ENCODE measurements at regions not wholly inside any gene's neighbourhood (a gene's known extent, or its start where the extent isn't known, plus 50 kb on each side); places are given as distances from the start of the nearest gene placed in this dataset.

GRCh38 chr3:8387571-8387970 lies 114.1 kb upstream of the LMCD1 start:
- H3K4me3 ChIP-seq (ENCODE audit: low read depth, low read length): no peak overlapping the region
- no peak for DNase-seq (ENCODE audit: low read depth)
- TF ChIP-seq, protein P1, sequence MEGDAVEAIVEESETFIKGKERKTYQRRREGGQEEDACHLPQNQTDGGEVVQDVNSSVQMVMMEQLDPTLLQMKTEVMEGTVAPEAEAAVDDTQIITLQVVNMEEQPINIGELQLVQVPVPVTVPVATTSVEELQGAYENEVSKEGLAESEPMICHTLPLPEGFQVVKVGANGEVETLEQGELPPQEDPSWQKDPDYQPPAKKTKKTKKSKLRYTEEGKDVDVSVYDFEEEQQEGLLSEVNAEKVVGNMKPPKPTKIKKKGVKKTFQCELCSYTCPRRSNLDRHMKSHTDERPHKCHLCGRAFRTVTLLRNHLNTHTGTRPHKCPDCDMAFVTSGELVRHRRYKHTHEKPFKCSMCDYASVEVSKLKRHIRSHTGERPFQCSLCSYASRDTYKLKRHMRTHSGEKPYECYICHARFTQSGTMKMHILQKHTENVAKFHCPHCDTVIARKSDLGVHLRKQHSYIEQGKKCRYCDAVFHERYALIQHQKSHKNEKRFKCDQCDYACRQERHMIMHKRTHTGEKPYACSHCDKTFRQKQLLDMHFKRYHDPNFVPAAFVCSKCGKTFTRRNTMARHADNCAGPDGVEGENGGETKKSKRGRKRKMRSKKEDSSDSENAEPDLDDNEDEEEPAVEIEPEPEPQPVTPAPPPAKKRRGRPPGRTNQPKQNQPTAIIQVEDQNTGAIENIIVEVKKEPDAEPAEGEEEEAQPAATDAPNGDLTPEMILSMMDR (IDR thresholded peaks at IDR 0.05; ENCODE audit: low read depth, low read length): no peak
- no peak for TF ChIP-seq POLR2A (IDR thresholded peaks at IDR 0.05; ENCODE audit: extremely low read depth, insufficient read length)
- TF ChIP-seq, protein P2, sequence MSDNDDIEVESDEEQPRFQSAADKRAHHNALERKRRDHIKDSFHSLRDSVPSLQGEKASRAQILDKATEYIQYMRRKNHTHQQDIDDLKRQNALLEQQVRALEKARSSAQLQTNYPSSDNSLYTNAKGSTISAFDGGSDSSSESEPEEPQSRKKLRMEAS (IDR thresholded peaks at IDR 0.05; ENCODE audit: low read depth, low read length): no peak
- no peak for TF ChIP-seq MYC (IDR thresholded peaks at IDR 0.05; ENCODE audit: low read depth, low read length)

- no peak overlapping the region for H3K4me3 ChIP-seq (ENCODE audit: low read depth, low read length)
- TF ChIP-seq, protein P1 (IDR thresholded peaks at IDR 0.05; ENCODE audit: low read depth, low read length): no peak
- no peak for TF ChIP-seq POLR2A (IDR thresholded peaks at IDR 0.05; ENCODE audit: extremely low read depth, insufficient read length)
- TF ChIP-seq, protein P2 (IDR thresholded peaks at IDR 0.05; ENCODE audit: low read depth, low read length): no peak
- no peak for TF ChIP-seq MYC (IDR thresholded peaks at IDR 0.05; ENCODE audit: low read depth, low read length)
- DNase-seq (ENCODE audit: low read depth): no peak
Observed at GRCh38 chr3:8399686-8400085, 101.9 kb upstream of the LMCD1 start.

- TF ChIP-seq, protein P2 (IDR thresholded peaks at IDR 0.05; ENCODE audit: low read depth, low read length): no peak
- TF ChIP-seq MYC (IDR thresholded peaks at IDR 0.05; ENCODE audit: low read depth, low read length) (no peak), POLR2A (IDR thresholded peaks at IDR 0.05; ENCODE audit: extremely low read depth, insufficient read length) (no peak)
- TF ChIP-seq, protein P1 (IDR thresholded peaks at IDR 0.05; ENCODE audit: low read depth, low read length): no peak
- DNase-seq (ENCODE audit: low read depth): no peak
- no peak overlapping the region for H3K4me3 ChIP-seq (ENCODE audit: low read depth, low read length)
Observed at GRCh38 chr3:8400911-8401310, 100.7 kb upstream of the LMCD1 start.

DNA sequence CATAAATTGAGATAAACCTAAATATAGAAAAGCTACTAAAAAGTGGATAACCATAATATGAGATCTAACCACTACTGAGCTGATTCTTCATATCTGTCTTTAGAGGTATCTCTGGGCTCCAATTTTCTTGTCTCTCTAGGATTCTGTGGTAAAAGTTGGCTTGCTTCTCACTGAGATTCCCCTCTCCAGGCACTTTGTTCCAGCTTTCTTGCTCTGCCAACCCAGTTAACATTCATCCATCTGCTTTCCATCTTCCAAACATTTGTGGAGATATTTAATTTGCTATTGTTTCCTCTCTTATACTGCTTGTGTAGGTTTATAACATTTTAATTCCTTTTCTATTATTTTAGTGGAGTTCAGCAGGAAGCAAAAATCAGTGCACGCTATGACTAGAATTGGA lies 97.6 kb upstream of the LMCD1 start:
- TF ChIP-seq POLR2A (IDR thresholded peaks at IDR 0.05; ENCODE audit: extremely low read depth, insufficient read length): no peak
- TF ChIP-seq, protein P1 (IDR thresholded peaks at IDR 0.05; ENCODE audit: low read depth, low read length): no peak
- no peak for TF ChIP-seq MYC (IDR thresholded peaks at IDR 0.05; ENCODE audit: low read depth, low read length)
- TF ChIP-seq, protein P2 (IDR thresholded peaks at IDR 0.05; ENCODE audit: low read depth, low read length): no peak
- DNase-seq (ENCODE audit: low read depth): no peak
- H3K4me3 ChIP-seq (ENCODE audit: low read depth, low read length): no peak overlapping the region

DNA sequence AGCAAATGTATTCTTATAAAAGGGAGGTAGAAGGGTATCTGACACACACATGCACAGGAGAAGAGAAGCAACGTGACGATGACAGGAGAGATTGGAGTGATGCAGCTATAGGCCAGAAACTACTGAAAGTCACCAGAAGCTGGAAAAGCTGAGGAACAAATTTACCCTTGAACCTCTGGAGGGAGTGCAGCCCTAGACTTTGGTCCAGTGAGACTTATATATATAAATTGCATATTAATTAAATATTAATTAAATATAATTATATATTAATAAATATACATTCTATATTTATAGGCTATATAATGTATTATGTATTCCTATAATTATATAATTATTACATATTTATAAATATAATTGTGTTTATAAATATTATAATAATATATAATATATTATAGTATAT lies 96.5 kb upstream of the LMCD1 start:
- TF ChIP-seq, protein P1 (IDR thresholded peaks at IDR 0.05; ENCODE audit: low read depth, low read length): no peak
- no peak for TF ChIP-seq MYC (IDR thresholded peaks at IDR 0.05; ENCODE audit: low read depth, low read length)
- no peak for TF ChIP-seq POLR2A (IDR thresholded peaks at IDR 0.05; ENCODE audit: extremely low read depth, insufficient read length)
- TF ChIP-seq, protein P2 (IDR thresholded peaks at IDR 0.05; ENCODE audit: low read depth, low read length): no peak
- DNase-seq (ENCODE audit: low read depth): no peak
- H3K4me3 ChIP-seq (ENCODE audit: low read depth, low read length): no peak overlapping the region

- DNase-seq (ENCODE audit: low read depth): no peak
- TF ChIP-seq, protein P2 (IDR thresholded peaks at IDR 0.05; ENCODE audit: low read depth, low read length): no peak
- no peak for TF ChIP-seq POLR2A (IDR thresholded peaks at IDR 0.05; ENCODE audit: extremely low read depth, insufficient read length)
- TF ChIP-seq, protein P1 (IDR thresholded peaks at IDR 0.05; ENCODE audit: low read depth, low read length): no peak
- TF ChIP-seq MYC (IDR thresholded peaks at IDR 0.05; ENCODE audit: low read depth, low read length): no peak
- H3K4me3 ChIP-seq (ENCODE audit: low read depth, low read length): no peak overlapping the region
Observed at GRCh38 chr3:8406479-8406878, 95.1 kb upstream of the LMCD1 start.

Data from NB4 (cell line).